GM12878 (cell line): ENCODE measurements at regions not wholly inside any gene's neighbourhood (a gene's known extent, or its start where the extent isn't known, plus 50 kb on each side); places are given as distances from the start of the nearest gene placed in this dataset.

Experiments
- CEBPB ChIP-seq, 2 experiments: fragments of 150-350 bp in 1 of 2; IDR thresholded peaks; 2 replicates each; pipeline ENCODE4 v1.6.1; 2012 to 2014; ENCODE audit warnings: low read depth in 2 of 2, low read length in 2 of 2, borderline replicate concordance in 1 of 2, inconsistent platforms in 1 of 2
- EP300 ChIP-seq, 2 experiments: fragments of 150-350 bp in 1 of 2; IDR thresholded peaks; 2 replicates each; pipeline ENCODE4 v1.6.1; 2011 to 2012; ENCODE audit warnings: low read depth in 2 of 2, low read length in 2 of 2, borderline replicate concordance in 1 of 2, improper control_type of control experiment in 1 of 2, inconsistent platforms in 1 of 2; ENCODE audit not compliant: control insufficient read depth in 1 of 2
- EZH2 ChIP-seq: IDR thresholded peaks from 2 replicates; pipeline ENCODE4 v1.6.1; 2012; ENCODE audit warnings: low read depth, mild to moderate bottlenecking, control low read depth, inconsistent platforms, low read length, borderline replicate concordance; ENCODE audit not compliant: control insufficient read depth
- FOXM1 ChIP-seq: IDR thresholded peaks from 2 replicates; pipeline ENCODE4 v1.6.1; 2012; ENCODE audit warnings: low read depth, mild to moderate bottlenecking, inconsistent platforms, low read length, moderate library complexity
- JUNB ChIP-seq: IDR thresholded peaks from 2 replicates; pipeline ENCODE4 v1.6.1; 2016; ENCODE audit warnings: antibody characterized with exemption, mild to moderate bottlenecking
- KDM1A ChIP-seq: fragments of 200-600 bp; sonication (generic); IDR thresholded peaks from 2 replicates; pipeline ENCODE4 v1.6.1; 2016; ENCODE audit warnings: borderline replicate concordance
- KLF5 ChIP-seq: fragments of 450-650 bp; IDR thresholded peaks from 2 replicates; pipeline ENCODE4 v1.6.1; 2014; ENCODE audit warnings: mild to moderate bottlenecking; ENCODE audit not compliant: partially characterized antibody
- POLR2AphosphoS5 ChIP-seq: IDR thresholded peaks from 2 replicates; pipeline ENCODE4 v1.6.1; 2011; ENCODE audit warnings: mild to moderate bottlenecking, low read length, inconsistent platforms
- RAD21 ChIP-seq: IDR thresholded peaks from 2 replicates; pipeline ENCODE4 v1.6.1; 2011; ENCODE audit warnings: mild to moderate bottlenecking, low read depth, low read length, moderate library complexity; ENCODE audit not compliant: insufficient read depth
- WRNIP1 ChIP-seq: IDR thresholded peaks from 2 replicates; pipeline ENCODE4 v1.6.1; 2011; ENCODE audit warnings: low read depth, low read length, improper control_type of control experiment, borderline replicate concordance
- TF ChIP-seq, protein P1 (sequence below): fragments of 450-650 bp; IDR thresholded peaks from 2 replicates; pipeline ENCODE4 v1.6.1; 2017; ENCODE audit warnings: borderline replicate concordance
- TF ChIP-seq, protein P2 (sequence below): fragments of 450-650 bp; IDR thresholded peaks from 2 replicates; pipeline ENCODE4 v1.6.1; 2018; ENCODE audit warnings: mild to moderate bottlenecking, low read depth, moderate library complexity; ENCODE audit not compliant: partially characterized antibody
- TF ChIP-seq, protein P3 (sequence below): fragments of 450-650 bp; IDR thresholded peaks from 2 replicates; pipeline ENCODE4 v1.6.1; 2018; ENCODE audit warnings: borderline replicate concordance, mild to moderate bottlenecking; ENCODE audit not compliant: partially characterized antibody

DNA sequence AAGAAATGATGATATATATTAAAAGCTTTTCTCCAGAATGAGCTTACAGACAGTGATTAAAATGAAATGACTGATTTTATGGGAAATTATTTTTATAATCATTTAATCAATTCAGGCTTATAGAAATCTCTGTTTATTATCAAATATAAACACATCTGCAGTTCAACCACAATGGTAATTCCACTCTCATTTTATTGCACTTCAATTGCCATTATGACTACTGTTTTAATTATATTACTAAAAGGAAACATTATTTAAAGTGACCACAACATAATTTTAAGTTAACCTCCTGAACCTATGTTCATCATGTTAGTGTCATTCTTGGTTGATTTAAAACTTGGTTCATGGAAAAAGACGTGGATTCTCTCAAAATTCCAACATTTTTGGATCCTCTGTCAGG lies 536.3 kb downstream of the SLC6A15 start:
- TF ChIP-seq FOXM1 (no peak), EP300 (IDR thresholded peaks at IDR 0.05; ENCODE audit: borderline replicate concordance in 1 of 2, control insufficient read depth in 1 of 2, low read depth in 2 of 2, low read length in 2 of 2) (no peak), JUNB (no peak), KDM1A (no peak), KLF5 (no peak), WRNIP1 (no peak), EZH2 (no peak), RAD21 (no peak), POLR2AphosphoS5 (no peak), CEBPB (IDR thresholded peaks at IDR 0.05; ENCODE audit: borderline replicate concordance in 1 of 2, low read depth in 2 of 2, low read length in 2 of 2) (no peak)
- TF ChIP-seq, protein P1, sequence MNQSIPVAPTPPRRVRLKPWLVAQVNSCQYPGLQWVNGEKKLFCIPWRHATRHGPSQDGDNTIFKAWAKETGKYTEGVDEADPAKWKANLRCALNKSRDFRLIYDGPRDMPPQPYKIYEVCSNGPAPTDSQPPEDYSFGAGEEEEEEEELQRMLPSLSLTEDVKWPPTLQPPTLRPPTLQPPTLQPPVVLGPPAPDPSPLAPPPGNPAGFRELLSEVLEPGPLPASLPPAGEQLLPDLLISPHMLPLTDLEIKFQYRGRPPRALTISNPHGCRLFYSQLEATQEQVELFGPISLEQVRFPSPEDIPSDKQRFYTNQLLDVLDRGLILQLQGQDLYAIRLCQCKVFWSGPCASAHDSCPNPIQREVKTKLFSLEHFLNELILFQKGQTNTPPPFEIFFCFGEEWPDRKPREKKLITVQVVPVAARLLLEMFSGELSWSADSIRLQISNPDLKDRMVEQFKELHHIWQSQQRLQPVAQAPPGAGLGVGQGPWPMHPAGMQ = no peak
- TF ChIP-seq, protein P2, sequence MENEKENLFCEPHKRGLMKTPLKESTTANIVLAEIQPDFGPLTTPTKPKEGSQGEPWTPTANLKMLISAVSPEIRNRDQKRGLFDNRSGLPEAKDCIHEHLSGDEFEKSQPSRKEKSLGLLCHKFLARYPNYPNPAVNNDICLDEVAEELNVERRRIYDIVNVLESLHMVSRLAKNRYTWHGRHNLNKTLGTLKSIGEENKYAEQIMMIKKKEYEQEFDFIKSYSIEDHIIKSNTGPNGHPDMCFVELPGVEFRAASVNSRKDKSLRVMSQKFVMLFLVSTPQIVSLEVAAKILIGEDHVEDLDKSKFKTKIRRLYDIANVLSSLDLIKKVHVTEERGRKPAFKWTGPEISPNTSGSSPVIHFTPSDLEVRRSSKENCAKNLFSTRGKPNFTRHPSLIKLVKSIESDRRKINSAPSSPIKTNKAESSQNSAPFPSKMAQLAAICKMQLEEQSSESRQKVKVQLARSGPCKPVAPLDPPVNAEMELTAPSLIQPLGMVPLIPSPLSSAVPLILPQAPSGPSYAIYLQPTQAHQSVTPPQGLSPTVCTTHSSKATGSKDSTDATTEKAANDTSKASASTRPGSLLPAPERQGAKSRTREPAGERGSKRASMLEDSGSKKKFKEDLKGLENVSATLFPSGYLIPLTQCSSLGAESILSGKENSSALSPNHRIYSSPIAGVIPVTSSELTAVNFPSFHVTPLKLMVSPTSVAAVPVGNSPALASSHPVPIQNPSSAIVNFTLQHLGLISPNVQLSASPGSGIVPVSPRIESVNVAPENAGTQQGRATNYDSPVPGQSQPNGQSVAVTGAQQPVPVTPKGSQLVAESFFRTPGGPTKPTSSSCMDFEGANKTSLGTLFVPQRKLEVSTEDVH = no peak
- TF ChIP-seq, protein P3, sequence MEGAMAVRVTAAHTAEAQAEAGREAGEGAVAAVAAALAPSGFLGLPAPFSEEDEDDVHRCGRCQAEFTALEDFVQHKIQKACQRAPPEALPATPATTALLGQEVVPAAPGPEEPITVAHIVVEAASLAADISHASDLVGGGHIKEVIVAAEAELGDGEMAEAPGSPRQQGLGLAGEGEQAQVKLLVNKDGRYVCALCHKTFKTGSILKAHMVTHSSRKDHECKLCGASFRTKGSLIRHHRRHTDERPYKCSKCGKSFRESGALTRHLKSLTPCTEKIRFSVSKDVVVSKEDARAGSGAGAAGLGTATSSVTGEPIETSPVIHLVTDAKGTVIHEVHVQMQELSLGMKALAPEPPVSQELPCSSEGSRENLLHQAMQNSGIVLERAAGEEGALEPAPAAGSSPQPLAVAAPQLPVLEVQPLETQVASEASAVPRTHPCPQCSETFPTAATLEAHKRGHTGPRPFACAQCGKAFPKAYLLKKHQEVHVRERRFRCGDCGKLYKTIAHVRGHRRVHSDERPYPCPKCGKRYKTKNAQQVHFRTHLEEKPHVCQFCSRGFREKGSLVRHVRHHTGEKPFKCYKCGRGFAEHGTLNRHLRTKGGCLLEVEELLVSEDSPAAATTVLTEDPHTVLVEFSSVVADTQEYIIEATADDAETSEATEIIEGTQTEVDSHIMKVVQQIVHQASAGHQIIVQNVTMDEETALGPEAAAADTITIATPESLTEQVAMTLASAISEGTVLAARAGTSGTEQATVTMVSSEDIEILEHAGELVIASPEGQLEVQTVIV = no peak
